Inflammatory macrophage (primary cell): ENCODE measurements at regions not wholly inside any gene's neighbourhood (a gene's known extent, or its start where the extent isn't known, plus 50 kb on each side); places are given as distances from the start of the nearest gene placed in this dataset.

Source experiments
- DNase-seq, 2 donors: peaks; one replicate each; pipeline ENCODE4 v3.0.0-alpha.2; 2020 to 2022

- no peak for DNase-seq
Observed at GRCh38 chr15:85890620-85890980, 95.9 kb upstream of the KLHL25 start.

GRCh38 chr15:85891470-85891869 is 96.7 kb upstream of the KLHL25 start:
- no peak for DNase-seq

GRCh38 chr15:85892232-85892631 is 97.5 kb upstream of the KLHL25 start:
- no peak for DNase-seq

GRCh38 chr15:85897207-85897894 is 102.6 kb upstream of the KLHL25 start:
- DNase-seq: no peak

GRCh38 chr15:85897895-85898717 is 103.4 kb upstream of the KLHL25 start:
- no peak for DNase-seq

GRCh38 chr15:85899927-85900326 is 105.2 kb upstream of the KLHL25 start:
- DNase-seq: no peak

- no peak for DNase-seq
Observed at GRCh38 chr15:85905751-85906450, 111.2 kb upstream of the KLHL25 start.

GRCh38 chr15:85906640-85907039 is 111.9 kb upstream of the KLHL25 start:
- no peak for DNase-seq

- no peak for DNase-seq
Observed at GRCh38 chr15:85910834-85911233, 116.1 kb upstream of the KLHL25 start.

GRCh38 chr15:85913461-85913860 is 118.7 kb upstream of the KLHL25 start:
- no peak for DNase-seq

GRCh38 chr15:85920956-85921355 is 126.2 kb upstream of the KLHL25 start:
- DNase-seq: no peak

GRCh38 chr15:85924088-85924487 is 129.4 kb upstream of the KLHL25 start:
- no peak for DNase-seq

- no peak for DNase-seq
Observed at GRCh38 chr15:85925649-85926237, 131.0 kb upstream of the KLHL25 start.

- no peak for DNase-seq
Observed at GRCh38 chr15:85926834-85927233, 132.1 kb upstream of the KLHL25 start.

- DNase-seq: no peak
Observed at GRCh38 chr15:85927931-85928537, 133.3 kb upstream of the KLHL25 start.

GRCh38 chr15:85929786-85930185 is 135.1 kb upstream of the KLHL25 start:
- DNase-seq: peak in 1 of 2 donors; percentile 4

GRCh38 chr15:85932391-85932790 is 137.7 kb upstream of the KLHL25 start:
- no peak for DNase-seq

GRCh38 chr15:85934691-85935090 is 140.0 kb upstream of the KLHL25 start:
- DNase-seq: no peak

GRCh38 chr15:85935182-85935581 is 140.5 kb upstream of the KLHL25 start:
- no peak for DNase-seq

GRCh38 chr15:85937661-85938060 is 142.0 kb upstream of the AGBL1 start:
- DNase-seq: no peak

GRCh38 chr15:85941186-85941855 is 138.3 kb upstream of the AGBL1 start:
- no peak for DNase-seq

GRCh38 chr15:85942632-85943031 is 137.0 kb upstream of the AGBL1 start:
- DNase-seq: no peak
